IPS-15b (cell line): ENCODE measurements at regions not wholly inside any gene's neighbourhood (a gene's known extent, or its start where the extent isn't known, plus 50 kb on each side); places are given as distances from the start of the nearest gene placed in this dataset.
"Not testable (repeated sequence)": the region's sequence is repeated elsewhere in the genome, so short reads cannot be mapped to it uniquely, and the experiment has no call there.

ENCODE experiments used
- H3K27me3 ChIP-seq: one replicate; pipeline ENCODE4 v1.6.1; 2013; ENCODE audit warnings: low read length; ENCODE audit not compliant: control insufficient read depth, insufficient read depth
- H3K36me3 ChIP-seq: one replicate; pipeline ENCODE4 v1.6.1; 2013; ENCODE audit warnings: low read length; ENCODE audit not compliant: control insufficient read depth, insufficient read depth
- H3K4me1 ChIP-seq: one replicate; pipeline ENCODE4 v1.6.1; 2013; ENCODE audit warnings: mild to moderate bottlenecking, low read length; ENCODE audit not compliant: control insufficient read depth, insufficient read depth
- H3K4me3 ChIP-seq: one replicate; pipeline ENCODE4 v1.5.1; 2013; ENCODE audit warnings: low read depth, low read length
- H3K9ac ChIP-seq: one replicate; pipeline ENCODE4 v1.6.1; 2013; ENCODE audit warnings: low read depth, mild to moderate bottlenecking, low read length
- H3K9me3 ChIP-seq: one replicate; pipeline ENCODE4 v1.6.1; 2013; ENCODE audit warnings: mild to moderate bottlenecking, low read length; ENCODE audit not compliant: control insufficient read depth, insufficient read depth

DNA sequence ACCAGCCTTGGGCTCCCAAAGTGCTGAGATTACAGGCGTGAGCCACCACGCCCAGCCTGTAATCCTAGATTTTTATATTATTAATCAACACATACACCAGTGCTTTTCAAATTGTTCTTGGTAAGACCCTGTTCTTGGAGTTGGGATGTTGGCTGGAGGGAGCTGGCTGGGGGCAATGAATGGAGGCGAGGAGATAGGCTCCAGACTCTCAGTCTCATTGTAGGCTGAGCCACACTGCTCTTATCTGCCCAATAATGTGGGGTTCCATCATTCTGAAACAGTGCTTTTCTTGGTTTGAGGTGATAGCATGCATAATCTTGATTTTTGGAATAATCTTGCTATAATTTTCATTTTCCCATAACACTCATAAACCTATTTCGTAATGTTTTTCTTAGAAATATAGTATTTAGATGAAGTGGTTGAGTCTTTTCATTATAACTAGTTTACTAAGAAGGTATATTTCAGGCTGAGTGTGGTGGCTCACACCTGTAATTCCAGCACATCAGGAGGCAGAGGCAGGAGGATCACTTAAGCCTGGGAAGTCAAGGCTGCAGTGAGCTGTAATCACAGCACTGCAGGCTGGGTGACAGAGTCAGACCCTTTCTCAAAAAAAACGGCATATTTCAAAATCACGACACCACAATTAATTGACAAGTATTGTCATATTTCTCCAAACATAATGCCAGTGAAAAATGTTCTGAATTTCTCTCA lies 65.1 kb upstream of the LYZL2 start:
- Histone ChIP-seq H3K9ac (no peak overlapping the region), H3K4me1 (peaks cover 2% of the 10 kb centered on the region), H3K36me3 (no peaks in the 10 kb centered on the region), H3K27me3 (no peaks in the 10 kb centered on the region), H3K4me3 (no peak overlapping the region), H3K9me3 (no peaks in the 10 kb centered on the region)

DNA sequence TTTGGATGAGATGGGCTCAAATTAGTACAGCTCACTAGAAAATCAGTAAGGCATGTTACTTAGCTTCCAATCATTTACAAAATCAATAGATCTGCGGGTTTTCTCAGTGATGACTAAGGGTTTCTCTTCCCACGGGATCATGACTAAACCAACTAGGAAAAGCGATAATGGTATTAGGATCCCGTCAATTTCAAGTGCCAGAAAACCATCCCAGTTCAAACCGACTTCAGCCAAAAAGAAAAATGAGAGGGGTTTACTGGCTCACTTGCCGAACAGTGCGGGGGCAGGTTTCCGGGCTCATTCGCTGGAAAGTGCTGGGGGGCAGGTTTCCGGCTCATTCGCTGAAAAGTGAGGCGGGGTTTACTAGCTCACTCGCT lies 62.1 kb upstream of the LYZL2 start:
- H3K36me3 ChIP-seq: no peaks in the 10 kb centered on the region
- no peak overlapping the region for H3K4me3 ChIP-seq
- H3K9me3 ChIP-seq: no peaks in the 10 kb centered on the region
- no peaks in the 10 kb centered on the region for H3K27me3 ChIP-seq
- H3K4me1 ChIP-seq: peaks cover 2% of the 10 kb centered on the region
- H3K9ac ChIP-seq: no peak overlapping the region

DNA sequence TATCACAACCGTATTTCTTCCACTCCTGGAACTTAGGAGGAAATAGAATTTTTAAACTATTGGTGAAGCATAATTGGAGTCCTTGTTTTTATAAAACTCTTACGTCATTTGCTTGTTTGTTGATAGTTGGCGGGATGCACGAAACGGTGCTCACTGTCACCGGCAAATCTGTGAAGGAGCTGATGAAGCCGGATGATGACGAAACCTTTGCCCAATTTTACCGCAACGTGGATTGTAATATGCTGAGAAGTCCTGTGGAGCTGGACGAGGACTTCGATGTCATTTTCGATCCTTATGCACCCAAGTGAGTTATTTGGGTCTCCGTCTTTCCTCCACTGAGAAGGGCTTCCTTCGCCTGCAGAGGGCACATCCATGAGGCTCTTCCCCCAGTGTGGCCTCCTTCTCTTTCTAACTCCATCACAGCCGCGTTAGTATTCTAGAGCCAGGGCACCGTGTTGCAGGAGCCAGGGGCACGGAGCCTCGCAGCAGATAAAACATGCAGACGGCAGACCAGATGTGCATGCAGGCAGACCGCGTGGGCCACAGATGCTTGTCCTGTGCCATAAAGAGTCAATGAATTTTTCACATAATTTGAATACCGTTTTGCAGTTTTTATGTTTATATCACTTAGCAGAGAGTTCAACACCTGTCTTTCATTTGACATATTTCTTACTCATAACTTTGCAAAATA lies 61.5 kb upstream of the LYZL2 start:
- not testable (repeated sequence) for H3K4me3 ChIP-seq, H3K36me3 ChIP-seq, H3K27me3 ChIP-seq, H3K9me3 ChIP-seq, H3K4me1 ChIP-seq, H3K9ac ChIP-seq

DNA sequence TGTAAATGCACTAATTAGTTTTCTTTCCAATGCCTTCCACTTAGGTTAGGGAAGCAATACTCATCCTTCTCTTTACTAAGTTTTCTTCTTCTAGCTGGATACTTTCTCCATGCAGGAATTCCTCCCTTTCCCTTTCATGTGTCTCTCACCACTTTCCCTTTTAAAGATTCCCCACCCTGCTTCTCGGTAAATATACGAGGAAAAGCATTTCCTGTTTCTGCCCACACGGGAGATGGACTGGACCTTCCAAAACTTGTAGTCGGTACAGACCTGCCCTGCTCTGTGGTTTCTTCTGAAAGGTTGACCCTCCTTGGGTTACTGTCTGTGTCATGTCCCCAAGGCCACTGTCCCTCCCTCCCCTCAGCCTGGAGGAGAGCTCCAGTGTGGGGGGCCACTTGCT lies 58.9 kb upstream of the LYZL2 start:
- Histone ChIP-seq H3K36me3 (no peaks in the 10 kb centered on the region), H3K9ac (no peak overlapping the region), H3K27me3 (no peaks in the 10 kb centered on the region), H3K4me3 (no peak overlapping the region), H3K9me3 (no peaks in the 10 kb centered on the region), H3K4me1 (peaks cover 2% of the 10 kb centered on the region)

DNA sequence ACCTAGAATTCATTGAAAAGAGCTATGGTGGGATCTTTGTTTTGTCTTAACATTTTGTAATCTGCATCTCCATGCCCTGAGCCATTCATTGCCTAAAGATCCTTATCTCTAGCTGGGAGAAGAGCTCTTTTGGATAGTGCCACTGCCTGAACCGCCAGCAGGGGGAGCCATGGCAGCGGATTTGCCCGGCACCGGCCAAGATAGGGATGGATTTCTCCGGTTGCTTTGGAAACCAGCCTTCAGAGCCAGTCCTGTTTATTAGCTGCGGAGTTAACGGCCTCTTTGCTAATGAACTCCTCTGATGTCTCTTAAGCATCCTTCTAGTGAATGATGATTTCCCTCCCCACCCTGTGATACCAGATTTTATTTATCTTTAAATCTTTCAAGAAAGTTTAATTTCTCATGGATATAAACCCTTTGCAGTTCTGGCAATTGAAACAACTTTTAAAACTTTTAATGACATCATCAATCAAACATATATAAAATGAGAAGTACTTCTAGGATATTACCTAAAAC lies 58.2 kb upstream of the LYZL2 start:
- Histone ChIP-seq H3K4me3 (no peak overlapping the region), H3K36me3 (no peaks in the 10 kb centered on the region), H3K9me3 (no peaks in the 10 kb centered on the region), H3K27me3 (no peaks in the 10 kb centered on the region), H3K4me1 (peaks cover 2% of the 10 kb centered on the region), H3K9ac (no peak overlapping the region)

DNA sequence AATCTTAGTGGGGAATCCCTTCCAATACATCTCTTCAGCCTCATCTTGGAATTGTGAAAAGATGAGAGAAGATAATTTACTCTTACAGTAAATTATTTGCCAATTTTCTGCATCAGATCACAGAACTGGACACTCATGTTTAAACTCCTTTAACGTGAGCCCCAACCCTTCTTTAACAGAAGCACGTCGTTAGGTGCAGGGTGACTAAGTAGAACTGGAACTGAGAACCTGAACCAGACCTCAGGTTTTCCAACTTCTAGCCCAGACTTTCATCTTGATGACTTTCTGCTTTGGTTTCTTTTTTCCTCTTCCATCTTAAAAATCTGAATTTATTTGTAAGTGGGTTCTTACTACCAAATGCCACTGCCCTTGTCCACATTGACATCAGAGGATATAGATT lies 57.2 kb upstream of the LYZL2 start:
- H3K9ac ChIP-seq: no peak overlapping the region
- H3K27me3 ChIP-seq: no peaks in the 10 kb centered on the region
- no peaks in the 10 kb centered on the region for H3K4me1 ChIP-seq
- H3K9me3 ChIP-seq: no peaks in the 10 kb centered on the region
- no peaks in the 10 kb centered on the region for H3K36me3 ChIP-seq
- no peak overlapping the region for H3K4me3 ChIP-seq

DNA sequence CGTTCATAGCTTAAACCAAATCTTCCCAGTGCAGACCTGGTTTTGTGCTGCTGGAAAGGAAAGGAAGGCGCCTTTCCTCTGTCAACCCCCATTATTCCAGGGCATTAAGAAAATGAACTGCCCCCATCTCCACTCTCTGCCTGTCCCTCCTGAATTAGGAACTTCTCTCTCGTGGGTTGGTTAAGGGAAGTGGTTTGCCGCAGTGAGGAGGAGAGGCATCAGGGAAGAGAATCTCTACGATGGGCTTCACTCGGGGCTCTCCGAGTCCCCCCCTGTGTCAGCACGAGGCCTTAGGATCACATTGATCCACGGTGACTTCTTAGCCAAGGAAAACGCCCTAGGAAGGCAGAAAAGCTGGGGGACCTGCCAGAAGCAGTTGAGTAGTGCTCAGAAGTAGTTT lies 53.9 kb upstream of the LYZL2 start:
- no peaks in the 10 kb centered on the region for H3K36me3 ChIP-seq
- H3K4me3 ChIP-seq: no peak overlapping the region
- no peak overlapping the region for H3K9ac ChIP-seq
- H3K27me3 ChIP-seq: no peaks in the 10 kb centered on the region
- H3K4me1 ChIP-seq: no peaks in the 10 kb centered on the region
- H3K9me3 ChIP-seq: no peaks in the 10 kb centered on the region

DNA sequence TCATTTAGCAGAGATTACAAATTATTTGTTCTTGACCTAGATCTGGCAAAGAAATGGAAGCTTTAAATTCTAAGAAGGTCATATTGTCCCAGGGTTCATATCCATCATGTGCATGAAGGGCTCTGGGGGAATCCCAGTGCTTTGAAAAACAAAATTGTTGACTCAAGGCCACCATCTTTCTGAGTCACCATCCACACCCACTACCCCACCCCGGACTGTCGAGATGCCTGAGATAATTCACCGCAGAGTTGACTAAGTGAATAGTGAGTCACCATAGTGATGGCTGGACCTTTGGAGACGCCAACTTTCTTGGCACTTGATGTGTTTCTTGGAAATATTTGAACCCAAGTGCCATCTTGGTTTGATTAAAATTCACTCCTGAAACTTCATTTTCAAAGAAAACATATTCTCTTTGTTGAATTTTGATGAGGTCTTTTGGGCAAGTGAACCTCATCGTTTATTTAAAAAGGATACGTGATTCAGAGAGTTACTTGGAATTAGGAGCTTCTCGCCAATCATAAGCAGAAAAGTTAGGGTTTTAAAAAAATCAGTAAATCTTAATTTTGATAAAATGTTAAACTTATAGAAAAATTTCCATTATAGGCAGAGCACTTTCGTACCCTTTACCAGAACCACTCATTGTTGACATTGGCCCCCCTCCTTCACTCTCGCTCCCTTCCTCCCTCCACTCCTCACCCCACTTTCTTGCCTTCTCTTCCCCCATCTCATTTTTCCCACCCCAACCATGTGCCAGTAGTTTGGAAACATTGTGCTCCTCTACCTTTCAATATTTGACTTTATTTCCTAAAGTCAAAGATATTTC lies 53.0 kb upstream of the LYZL2 start:
- H3K36me3 ChIP-seq, H3K9ac ChIP-seq, H3K4me3 ChIP-seq, H3K27me3 ChIP-seq, H3K9me3 ChIP-seq, H3K4me1 ChIP-seq: not testable (repeated sequence)

DNA sequence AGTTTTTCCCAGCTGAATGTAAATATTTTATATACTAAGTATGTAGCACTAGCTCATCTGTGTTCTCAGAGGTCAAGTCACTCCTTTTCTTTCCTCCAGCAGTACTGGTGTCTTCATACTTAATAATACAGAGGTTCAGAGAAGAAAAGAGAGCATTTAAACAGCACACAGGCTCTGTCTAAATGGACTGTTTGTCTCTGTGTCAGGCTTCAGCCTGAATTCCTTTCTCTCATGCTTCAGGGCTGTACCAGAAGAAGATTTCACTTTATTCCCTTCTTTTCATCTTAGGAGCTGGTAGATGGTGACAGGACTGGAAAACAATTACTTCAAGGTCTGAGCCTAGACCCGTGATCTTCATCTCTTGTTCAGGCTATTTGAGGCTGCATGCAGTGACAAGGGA lies 51.4 kb upstream of the LYZL2 start:
- Histone ChIP-seq H3K9ac (no peak overlapping the region), H3K27me3 (no peaks in the 10 kb centered on the region), H3K4me1 (no peaks in the 10 kb centered on the region), H3K36me3 (no peaks in the 10 kb centered on the region), H3K9me3 (no peaks in the 10 kb centered on the region), H3K4me3 (no peak overlapping the region)
